Adrenal gland (tissue), 9 donors: ENCODE measurements at regions not wholly inside any gene's neighbourhood (a gene's known extent, or its start where the extent isn't known, plus 50 kb on each side); places are given as distances from the start of the nearest gene placed in this dataset.
A peak's percentile ranks its signal among the peaks of the same experiment; 100 is the strongest.

Experiments
- DNase-seq, 7 donors: peaks; one replicate each; pipeline ENCODE4 v3.0.0-alpha.2; 2019 to 2020
- H3K27ac ChIP-seq, 5 donors: fragments of 200-600 bp; sonication (generic) in 4 of 5; 1 replicate in 3 of 5; 2 replicates in 2 of 5; pipeline versions ENCODE4 v1.5.1 to v1.8.0; 2016 to 2020; ENCODE audit warnings: mild to moderate bottlenecking in 1 of 5
- H3K27me3 ChIP-seq: fragments of 200-600 bp; 2 replicates; pipeline ENCODE4 v1.8.0; 2021
- H3K36me3 ChIP-seq, 2 donors: fragments of 200-600 bp; replicated peaks in 1 of 2; 1 replicate in 1 of 2; 2 replicates in 1 of 2; pipeline versions ENCODE4 v1.5.1 to v1.8.0; 2018 to 2022
- H3K4me1 ChIP-seq, 2 donors: fragments of 200-600 bp; replicated peaks in 1 of 2; 1 replicate in 1 of 2; 2 replicates in 1 of 2; pipeline versions ENCODE4 v1.5.1 to v1.8.0; 2018 to 2021
- H3K4me3 ChIP-seq, 4 donors: fragments of 200-600 bp; sonication (generic) in 3 of 4; one replicate each; pipeline ENCODE4 v1.5.1; 2016 to 2018
- H3K9me3 ChIP-seq, 3 donors: fragments of 200-600 bp; sonication (generic) in 1 of 3; replicated peaks in 1 of 3; 1 replicate in 2 of 3; 2 replicates in 1 of 3; pipeline versions ENCODE4 v1.5.1 to v1.8.0; 2016 to 2021
- CTCF ChIP-seq, 6 experiments: fragments of 450-650 bp in 4 of 6; fragments of 200-600 bp in 2 of 6; sonication (generic) in 1 of 6; IDR thresholded peaks; 1 replicate in 5 of 6; 2 replicates in 1 of 6; pipeline versions ENCODE4 v1.5.1 to v1.8.0; 2016 to 2021; ENCODE audit warnings: antibody characterized with exemption in 6 of 6, mild to moderate bottlenecking in 2 of 6, moderate library complexity in 1 of 6
- POLR2A ChIP-seq, 2 donors: fragments of 450-650 bp; IDR thresholded peaks; one replicate each; pipeline ENCODE4 v1.6.1; 2017; ENCODE audit warnings: antibody characterized with exemption in 2 of 2, mild to moderate bottlenecking in 2 of 2, moderate library complexity in 1 of 2
- WGBS, 4 donors: extraction: QIAGEN DNeasy Blood & Tissue Kit in 2 of 4; methylation state at CpG; one replicate each; pipeline versions ENCODE4 v1.1.5 to v1.1.7; 2013 to 2017; 5-methylcytosine and 5-hydroxymethylcytosine counted together
- intact Hi-C, 2 donors: fragments of 100-400 bp; cut with DNase I; formaldehyde crosslinking; loops; one replicate each; pipeline versions ENCODE4 v1.14.1 to v1.15.0; 2022 to 2023
- donor health status: healthy with polysubstance abuse.
- donor health status: Bipolar disorder and iron deficiency.
- donor health status: DM: yes; HTN: yes; CAD: no.
- donor health status: DM: no; HTN: no; CAD: no.
- donor health status: DM: no; HTN: no; CAD: no.

DNA sequence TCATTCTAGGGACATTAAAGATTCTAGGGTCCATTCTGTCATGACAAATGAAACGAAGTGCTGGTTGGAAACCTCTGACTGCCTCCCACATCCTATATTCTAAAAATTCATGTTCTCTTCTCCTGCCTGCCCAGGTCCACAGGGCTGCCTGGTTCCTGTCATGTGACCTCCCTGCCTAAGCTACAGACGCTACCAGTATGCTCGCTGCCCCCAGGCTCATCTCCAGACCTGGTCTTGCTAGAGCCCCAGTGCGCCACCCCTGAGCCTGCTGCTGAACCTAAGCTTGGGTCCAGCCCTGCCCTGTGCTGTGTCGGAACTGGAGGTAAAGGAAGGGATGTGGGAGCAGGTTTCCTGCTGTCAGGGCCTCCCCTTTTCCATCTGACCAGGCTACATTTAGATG, 231.6 kb upstream of the CDH5 start:
- Histone ChIP-seq H3K4me1 (peaks cover 0 to 11% of the 10 kb centered on the region in 2 donors), H3K27ac (peak overlapping the region in 1 of 5 donors; percentile 45), H3K9me3 (no peaks in the 10 kb centered on the region), H3K4me3 (no peak overlapping the region), H3K27me3 (no peaks in the 10 kb centered on the region), H3K36me3 (no peaks in the 10 kb centered on the region)
- WGBS, 4 donors, result 60 to 78% (median 75%) methylated on average over 3 to 5 of the region's 5 CpGs
- intact Hi-C loops, result loop anchor here in 1 of 2 donors (5.0 kb wide), 1 partner anchor 102 kb away; no protein-coding TSS in a partner anchor
- DNase-seq, result no peak
- TF ChIP-seq CTCF (IDR thresholded peaks at IDR 0.05), result no peak
- no peak for TF ChIP-seq POLR2A (IDR thresholded peaks at IDR 0.05)

DNA sequence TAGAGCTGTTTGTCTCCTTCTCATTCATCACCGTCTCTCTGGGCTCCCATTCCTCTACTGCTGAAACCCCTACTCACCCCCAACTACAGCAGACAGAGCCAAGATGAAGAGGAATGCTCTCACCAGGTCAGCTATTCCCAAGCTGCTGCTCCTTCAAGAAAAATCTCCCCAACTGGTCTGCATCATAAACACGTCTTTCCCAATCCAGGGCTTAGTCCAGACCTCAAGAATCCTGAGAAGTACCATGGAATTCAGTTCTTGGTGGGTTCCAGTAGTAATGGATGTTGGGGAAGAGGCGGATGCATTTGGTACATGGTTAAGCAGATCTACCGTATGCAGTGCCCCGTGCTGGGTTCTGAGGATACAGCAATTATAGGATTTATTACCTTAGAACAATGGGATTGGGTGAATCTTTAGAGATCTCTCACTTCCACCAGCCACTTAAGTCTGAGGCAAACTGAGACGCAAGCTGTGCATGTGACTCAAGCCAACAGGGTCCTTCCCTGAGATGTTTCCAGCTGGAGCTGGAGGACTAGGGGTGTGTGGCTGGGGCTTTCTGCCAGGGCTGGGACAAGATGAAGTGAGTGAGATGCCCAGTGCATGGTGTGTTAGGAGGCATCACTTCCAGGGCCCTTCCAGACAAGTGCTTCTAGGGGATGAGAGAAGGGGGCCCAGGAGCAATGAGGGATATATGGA, 232.7 kb upstream of the CDH5 start:
- intact Hi-C loops, result no loop called here
- TF ChIP-seq CTCF (IDR thresholded peaks at IDR 0.05), result no peak
- TF ChIP-seq POLR2A (IDR thresholded peaks at IDR 0.05), result no peak
- Histone ChIP-seq H3K27me3 (no peaks in the 10 kb centered on the region), H3K27ac (no peak overlapping the region), H3K9me3 (no peaks in the 10 kb centered on the region), H3K36me3 (no peaks in the 10 kb centered on the region), H3K4me3 (no peak overlapping the region), H3K4me1 (peaks cover 0 to 11% of the 10 kb centered on the region in 2 donors)
- DNase-seq, result no peak
- WGBS, 4 donors, result 83 to 93% (median 91%) methylated on average over 6 of the region's 6 CpGs

DNA sequence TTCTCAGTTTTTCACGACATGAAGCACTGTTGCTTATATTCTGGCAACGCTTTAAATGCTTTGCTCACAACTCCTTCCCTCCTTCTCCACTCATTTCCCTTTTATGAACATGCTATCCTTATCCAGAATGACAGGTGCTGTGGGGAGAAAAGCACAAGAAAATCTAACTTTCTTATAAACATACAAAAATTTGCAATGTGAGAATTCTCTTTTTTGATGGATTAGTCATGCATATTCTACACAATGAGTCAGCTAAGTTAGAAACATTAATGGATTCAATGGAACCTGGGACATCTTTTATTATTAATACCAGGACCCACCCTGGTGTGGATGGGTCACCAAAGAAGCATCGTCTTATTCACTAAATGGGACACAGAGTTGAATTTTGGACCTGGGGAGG, 234.6 kb upstream of the CDH5 start:
- TF ChIP-seq CTCF (IDR thresholded peaks at IDR 0.05), result no peak
- TF ChIP-seq POLR2A (IDR thresholded peaks at IDR 0.05), result no peak
- H3K4me1 ChIP-seq, result peaks cover 0 to 11% of the 10 kb centered on the region in 2 donors
- no peaks in the 10 kb centered on the region for H3K36me3 ChIP-seq
- no peak overlapping the region for H3K27ac ChIP-seq
- H3K4me3 ChIP-seq, result no peak overlapping the region
- intact Hi-C loops, result no loop called here
- no peak for DNase-seq
- no peaks in the 10 kb centered on the region for H3K9me3 ChIP-seq
- 74 to 84% (median 80%) methylated on average over 3 of the region's 3 CpGs for WGBS, 4 donors
- H3K27me3 ChIP-seq, result peaks cover 6% of the 10 kb centered on the region

GRCh38 chr16:66131156-66131807, 235.2 kb upstream of the CDH5 start:
- WGBS, 4 donors, result 84 to 92% (median 88%) methylated on average over 5 of the region's 5 CpGs
- Histone ChIP-seq H3K36me3 (no peaks in the 10 kb centered on the region), H3K27me3 (peaks cover 6% of the 10 kb centered on the region), H3K27ac (no peak overlapping the region), H3K9me3 (no peaks in the 10 kb centered on the region), H3K4me3 (no peak overlapping the region), H3K4me1 (peaks cover 0 to 11% of the 10 kb centered on the region in 2 donors)
- DNase-seq, result no peak
- intact Hi-C loops, result no loop called here
- TF ChIP-seq POLR2A (IDR thresholded peaks at IDR 0.05), result no peak
- TF ChIP-seq CTCF (IDR thresholded peaks at IDR 0.05), result no peak
